MM.1S (cell line): ENCODE measurements at regions not wholly inside any gene's neighbourhood (a gene's known extent, or its start where the extent isn't known, plus 50 kb on each side); places are given as distances from the start of the nearest gene placed in this dataset.
"Not testable (repeated sequence)": the region's sequence is repeated elsewhere in the genome, so short reads cannot be mapped to it uniquely, and the experiment has no call there.

Experiments used
- DNase-seq: peaks from one replicate; pipeline ENCODE4 v3.0.0-alpha.2; 2015
- H2AFZ ChIP-seq: fragments of 300-600 bp; sonication (generic); 2 replicates; pipeline ENCODE4 v1.6.0; 2016; ENCODE audit warnings: antibody characterized with exemption, low read length
- H3F3A ChIP-seq: fragments of 300-600 bp; sonication (generic); 2 replicates; pipeline ENCODE4 v1.6.1; 2016; ENCODE audit warnings: mild to moderate bottlenecking, antibody characterized with exemption, low read length, moderate library complexity, mixed read lengths; ENCODE audit not compliant: insufficient read depth
- H3K27ac ChIP-seq: fragments of 300-600 bp; sonication (generic); 2 replicates; pipeline ENCODE4 v1.5.1; 2016; ENCODE audit warnings: mild to moderate bottlenecking, low read length
- H3K27me3 ChIP-seq: fragments of 300-600 bp; sonication (generic); replicated peaks from 2 replicates; pipeline ENCODE4 v1.6.0; 2016; ENCODE audit warnings: low read length; ENCODE audit not compliant: insufficient read depth
- H3K36me3 ChIP-seq: fragments of 300-600 bp; sonication (generic); replicated peaks from 2 replicates; pipeline ENCODE4 v1.6.1; 2016; ENCODE audit warnings: mild to moderate bottlenecking, low read length, mixed read lengths; ENCODE audit not compliant: insufficient read depth
- H3K4me1 ChIP-seq: fragments of 300-600 bp; sonication (generic); 2 replicates; pipeline ENCODE4 v1.6.1; 2016; ENCODE audit warnings: low read length, mixed read lengths
- H3K4me2 ChIP-seq: fragments of 300-600 bp; sonication (generic); 2 replicates; pipeline ENCODE4 v1.6.0; 2016; ENCODE audit warnings: low read depth, low read length
- H3K4me3 ChIP-seq: fragments of 300-600 bp; sonication (generic); 2 replicates; pipeline ENCODE4 v1.5.1; 2016; ENCODE audit warnings: low read length, mixed read lengths
- H3K79me2 ChIP-seq: fragments of 300-600 bp; sonication (generic); 2 replicates; pipeline ENCODE4 v1.6.1; 2016; ENCODE audit warnings: mixed run types, low read length, mixed read lengths
- H3K9ac ChIP-seq: fragments of 300-600 bp; sonication (generic); 2 replicates; pipeline ENCODE4 v1.6.1; 2016; ENCODE audit warnings: low read length, mixed read lengths
- H3K9me2 ChIP-seq: fragments of 300-600 bp; sonication (generic); replicated peaks from 2 replicates; pipeline ENCODE4 v1.6.1; 2016; ENCODE audit warnings: mild to moderate bottlenecking, low read length, mixed read lengths; ENCODE audit not compliant: insufficient read depth
- H3K9me3 ChIP-seq: fragments of 300-600 bp; sonication (generic); replicated peaks from 2 replicates; pipeline ENCODE4 v1.6.1; 2016; ENCODE audit warnings: mild to moderate bottlenecking, low read length, mixed read lengths; ENCODE audit not compliant: insufficient read depth
- H4K20me1 ChIP-seq: fragments of 300-600 bp; sonication (generic); 2 replicates; pipeline ENCODE4 v1.6.1; 2016; ENCODE audit warnings: mild to moderate bottlenecking, low read length, moderate library complexity, mixed read lengths; ENCODE audit not compliant: insufficient read depth
- EZH2 ChIP-seq: fragments of 300-600 bp; sonication (generic); optimal IDR thresholded peaks from 2 replicates; pipeline ENCODE3; 2017; ENCODE audit warnings: low read depth, mild to moderate bottlenecking, antibody characterized with exemption, low read length, mixed read lengths
- EZH2phosphoT487 ChIP-seq: fragments of 300-600 bp; sonication (generic); IDR thresholded peaks from 2 replicates; pipeline ENCODE4 v1.6.1; 2018; ENCODE audit warnings: antibody characterized with exemption, low read length
- TF ChIP-seq, protein P1 (sequence below): fragments of 300-600 bp; sonication (generic); IDR thresholded peaks from 2 replicates; pipeline ENCODE4 v1.5.1; 2016; ENCODE audit warnings: antibody characterized with exemption, low read length, mixed read lengths

DNA sequence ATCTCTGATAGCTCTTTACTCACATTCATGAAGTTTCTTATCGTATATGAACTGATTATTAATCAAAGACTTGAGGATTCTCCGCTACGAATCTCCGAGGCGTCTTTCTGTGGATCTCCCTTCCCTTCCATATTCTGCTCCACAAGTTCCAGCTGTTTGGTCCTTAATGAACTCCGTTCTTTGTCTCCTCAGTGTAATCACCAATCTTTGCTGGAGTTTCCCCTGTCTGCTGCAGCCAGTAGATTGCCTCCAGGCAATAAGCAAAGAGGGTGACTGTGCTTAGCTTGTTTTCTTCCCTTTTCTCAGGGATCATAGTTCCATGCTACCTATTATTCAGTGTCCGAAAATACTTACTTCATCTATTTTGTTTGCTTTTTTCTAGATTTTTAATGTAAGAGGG, 169.6 kb upstream of the FOLH1 start:
- no peak for DNase-seq
- H3K4me1 ChIP-seq, result no peaks in the 10 kb centered on the region
- H3K9me3 ChIP-seq, result no peaks in the 10 kb centered on the region
- H3K4me3 ChIP-seq, result no peak overlapping the region
- no peaks in the 10 kb centered on the region for H4K20me1 ChIP-seq
- TF ChIP-seq, protein P1, sequence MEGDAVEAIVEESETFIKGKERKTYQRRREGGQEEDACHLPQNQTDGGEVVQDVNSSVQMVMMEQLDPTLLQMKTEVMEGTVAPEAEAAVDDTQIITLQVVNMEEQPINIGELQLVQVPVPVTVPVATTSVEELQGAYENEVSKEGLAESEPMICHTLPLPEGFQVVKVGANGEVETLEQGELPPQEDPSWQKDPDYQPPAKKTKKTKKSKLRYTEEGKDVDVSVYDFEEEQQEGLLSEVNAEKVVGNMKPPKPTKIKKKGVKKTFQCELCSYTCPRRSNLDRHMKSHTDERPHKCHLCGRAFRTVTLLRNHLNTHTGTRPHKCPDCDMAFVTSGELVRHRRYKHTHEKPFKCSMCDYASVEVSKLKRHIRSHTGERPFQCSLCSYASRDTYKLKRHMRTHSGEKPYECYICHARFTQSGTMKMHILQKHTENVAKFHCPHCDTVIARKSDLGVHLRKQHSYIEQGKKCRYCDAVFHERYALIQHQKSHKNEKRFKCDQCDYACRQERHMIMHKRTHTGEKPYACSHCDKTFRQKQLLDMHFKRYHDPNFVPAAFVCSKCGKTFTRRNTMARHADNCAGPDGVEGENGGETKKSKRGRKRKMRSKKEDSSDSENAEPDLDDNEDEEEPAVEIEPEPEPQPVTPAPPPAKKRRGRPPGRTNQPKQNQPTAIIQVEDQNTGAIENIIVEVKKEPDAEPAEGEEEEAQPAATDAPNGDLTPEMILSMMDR, result no peak
- TF ChIP-seq EZH2, result no peak
- TF ChIP-seq EZH2phosphoT487, result no peak
- no peak overlapping the region for H3K9ac ChIP-seq
- H3K9me2 ChIP-seq, result no peaks in the 10 kb centered on the region
- H2AFZ ChIP-seq, result no peak overlapping the region
- no peaks in the 10 kb centered on the region for H3K36me3 ChIP-seq
- no peak overlapping the region for H3K27ac ChIP-seq
- no peaks in the 10 kb centered on the region for H3K79me2 ChIP-seq
- no peaks in the 10 kb centered on the region for H3K27me3 ChIP-seq
- no peaks in the 10 kb centered on the region for H3F3A ChIP-seq
- H3K4me2 ChIP-seq, result no peak overlapping the region

DNA sequence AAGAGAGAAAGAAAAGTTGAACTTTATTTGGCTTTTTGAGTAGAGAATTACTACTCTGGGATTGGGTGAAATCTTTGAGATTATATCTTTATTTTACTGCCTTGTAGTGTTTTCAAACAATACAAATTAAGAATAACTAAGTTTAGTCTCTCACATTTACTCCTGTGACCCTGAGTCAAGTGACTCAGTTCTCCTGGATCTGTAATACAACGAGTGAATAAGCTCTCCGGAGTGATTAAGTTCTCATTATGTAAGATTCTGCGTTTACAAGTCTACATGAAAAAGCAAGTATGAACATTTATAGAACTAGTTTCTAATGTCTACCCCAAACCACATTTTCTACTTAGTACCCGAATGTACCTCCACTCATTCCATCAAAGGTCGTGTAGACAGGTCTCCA, 165.5 kb upstream of the FOLH1 start:
- not testable (repeated sequence) for H3K9me3 ChIP-seq, H3K4me3 ChIP-seq, H3K27me3 ChIP-seq, H3K4me2 ChIP-seq, H3F3A ChIP-seq, DNase-seq, H3K9ac ChIP-seq, H3K4me1 ChIP-seq, H3K79me2 ChIP-seq, H3K36me3 ChIP-seq, H3K9me2 ChIP-seq, H3K27ac ChIP-seq, H4K20me1 ChIP-seq, H2AFZ ChIP-seq

DNA sequence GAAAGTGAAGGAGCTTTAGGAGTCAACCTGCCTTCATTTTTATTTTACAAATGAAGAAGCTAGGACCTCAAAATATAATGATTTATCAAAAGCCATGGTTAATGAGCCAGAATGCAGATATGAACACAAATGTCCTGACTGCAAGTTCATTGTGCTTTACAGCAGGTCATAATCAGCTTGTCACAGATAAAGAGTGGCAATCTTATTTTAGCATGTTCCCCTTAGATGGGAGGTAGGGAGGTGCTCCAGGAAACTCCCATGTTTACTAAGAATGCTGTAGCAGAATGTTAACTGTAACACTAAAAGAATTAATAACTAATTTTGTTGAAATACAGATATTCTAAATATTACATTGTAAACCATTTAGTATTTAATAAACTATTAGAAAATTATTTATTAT, 165.0 kb upstream of the FOLH1 start:
- not testable (repeated sequence) for H3F3A ChIP-seq, H3K9me3 ChIP-seq, DNase-seq, H3K4me3 ChIP-seq, H4K20me1 ChIP-seq, H3K27me3 ChIP-seq, H3K79me2 ChIP-seq, H3K36me3 ChIP-seq, H3K4me2 ChIP-seq, H3K27ac ChIP-seq, H3K9me2 ChIP-seq, H3K9ac ChIP-seq, H2AFZ ChIP-seq, H3K4me1 ChIP-seq

DNA sequence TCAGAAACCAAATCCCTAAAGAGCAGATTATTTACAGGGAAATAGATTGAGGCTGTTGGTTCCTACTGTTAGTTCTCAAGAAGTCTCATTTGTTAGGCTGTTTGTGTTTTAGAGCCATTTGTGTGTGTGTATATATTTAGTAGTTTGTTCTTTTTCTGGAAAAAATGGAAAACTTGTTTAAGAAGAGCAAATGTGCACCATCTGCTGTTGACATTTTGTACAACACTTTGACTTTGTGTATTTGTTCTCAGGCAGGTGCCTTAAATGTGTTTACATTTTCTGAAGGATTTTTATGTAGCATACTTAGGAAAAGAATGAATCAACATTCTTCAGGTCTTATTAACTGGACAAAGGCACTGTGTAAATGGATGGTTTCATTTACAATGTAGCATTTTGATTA, 163.7 kb upstream of the FOLH1 start:
- not testable (repeated sequence) for H3K9me2 ChIP-seq, H4K20me1 ChIP-seq, H3K27ac ChIP-seq, H3K36me3 ChIP-seq, H3K4me2 ChIP-seq, H3K27me3 ChIP-seq, H2AFZ ChIP-seq, H3K9ac ChIP-seq, H3K4me3 ChIP-seq, H3K4me1 ChIP-seq, DNase-seq, H3K9me3 ChIP-seq, H3K79me2 ChIP-seq, H3F3A ChIP-seq

DNA sequence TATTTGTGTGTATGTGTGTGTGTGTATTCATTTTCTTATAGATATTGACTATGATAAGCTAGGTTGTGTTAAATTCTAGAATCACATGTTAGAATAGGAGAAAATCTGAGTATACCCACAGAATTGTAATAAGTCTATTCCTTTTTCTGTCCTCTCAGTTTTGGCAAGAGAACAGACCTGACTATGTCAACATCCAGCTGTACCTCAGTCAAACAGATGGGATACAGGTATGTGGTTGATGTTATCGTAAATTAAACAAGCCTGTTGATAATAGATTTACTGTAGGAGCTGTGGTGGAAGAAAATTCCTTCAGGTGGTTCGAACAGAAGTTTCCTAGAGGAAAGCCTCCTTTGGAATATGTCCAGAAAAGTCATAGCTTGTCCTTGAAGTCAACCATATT, 160.2 kb upstream of the FOLH1 start:
- H3K4me3 ChIP-seq, H3K27ac ChIP-seq, H3F3A ChIP-seq, H3K4me1 ChIP-seq, H3K9ac ChIP-seq, H4K20me1 ChIP-seq, H3K9me3 ChIP-seq, H3K36me3 ChIP-seq, H2AFZ ChIP-seq, DNase-seq, H3K9me2 ChIP-seq, H3K4me2 ChIP-seq, H3K27me3 ChIP-seq, H3K79me2 ChIP-seq: not testable (repeated sequence)

DNA sequence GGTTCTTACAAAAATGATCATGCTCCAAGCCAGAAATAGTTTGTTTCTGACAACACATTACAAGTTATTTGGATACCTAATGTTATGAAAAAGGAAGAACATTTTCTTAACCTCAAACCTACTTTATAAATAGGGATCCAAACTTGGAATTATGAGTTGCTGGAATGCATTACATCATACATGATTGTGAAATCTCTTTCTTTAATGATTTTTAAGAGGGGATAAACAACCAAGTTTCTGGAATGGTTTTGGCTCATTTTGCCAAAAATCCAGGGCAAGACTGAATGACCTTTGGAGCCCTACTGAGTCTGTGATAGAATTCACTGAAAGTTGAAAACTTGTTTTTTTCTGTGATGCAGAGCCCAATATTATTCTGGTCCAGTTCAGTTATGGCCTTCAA, 157.0 kb upstream of the FOLH1 start:
- not testable (repeated sequence) for H3K27me3 ChIP-seq, H3K4me1 ChIP-seq, H3K27ac ChIP-seq, H3K9me2 ChIP-seq, H3K4me2 ChIP-seq, DNase-seq, H3K79me2 ChIP-seq, H2AFZ ChIP-seq, H4K20me1 ChIP-seq, H3K36me3 ChIP-seq, H3F3A ChIP-seq, H3K9ac ChIP-seq, H3K9me3 ChIP-seq, H3K4me3 ChIP-seq

DNA sequence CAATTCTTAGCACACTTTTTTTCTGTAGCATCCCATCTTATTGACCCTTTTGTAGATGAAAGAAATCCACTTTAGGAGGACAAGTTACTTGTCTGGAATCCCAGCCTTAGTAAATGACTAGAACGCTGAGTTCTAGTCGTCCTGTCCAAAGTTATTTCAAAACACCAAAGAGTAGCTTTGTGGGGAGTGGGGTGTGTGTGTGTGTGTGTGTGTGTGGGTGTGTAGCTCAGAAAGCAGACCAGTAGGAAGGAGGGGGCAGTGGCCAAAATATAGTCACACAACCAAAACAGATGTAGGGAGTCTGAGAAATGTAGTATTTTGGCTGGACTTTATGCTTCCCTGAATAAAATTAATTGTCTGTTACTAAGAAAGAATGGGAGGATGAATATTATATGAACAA, 154.6 kb upstream of the FOLH1 start:
- not testable (repeated sequence) for H4K20me1 ChIP-seq, H3K27ac ChIP-seq, H3K36me3 ChIP-seq, H3K9me2 ChIP-seq, H3K4me2 ChIP-seq, H2AFZ ChIP-seq, H3K9ac ChIP-seq, H3K9me3 ChIP-seq, H3K27me3 ChIP-seq, H3F3A ChIP-seq, H3K79me2 ChIP-seq, H3K4me1 ChIP-seq, H3K4me3 ChIP-seq, DNase-seq
